ENCODE measurements at regions not wholly inside any gene's neighbourhood (a gene's known extent, or its start where the extent isn't known, plus 50 kb on each side); places are given as distances from the start of the nearest gene placed in this dataset.

- 81 to 90% (median 84%) methylated on average over 2 of the region's 2 CpGs for WGBS, 5 donors
Measured at GRCh38 chr14:71665781-71666180, 266.4 kb upstream of the RGS6 start.

GRCh38 chr14:71666571-71667145 lies 265.6 kb upstream of the RGS6 start:
- Histone ChIP-seq H3K27ac (no peak overlapping the region), H3K36me3 (peaks cover 2 to 35% (median 24%) of the 10 kb centered on the region in 4 donors), H3K4me3 (no peak overlapping the region), H3K9me3 (no peaks in the 10 kb centered on the region), H3K4me1 (no peaks in the 10 kb centered on the region), H3K27me3 (no peaks in the 10 kb centered on the region)
- no peak for TF ChIP-seq CTCF (IDR thresholded peaks at IDR 0.05)
- TF ChIP-seq EP300 (IDR thresholded peaks at IDR 0.05), result no peak
- no peak for TF ChIP-seq POLR2A (IDR thresholded peaks at IDR 0.05)
- TF ChIP-seq POLR2AphosphoS5 (IDR thresholded peaks at IDR 0.05), result no peak
- intact Hi-C loops (cut with DNase I; ENCODE audit: low total_unique reads), result no loop called here
- DNase-seq, result no peak
- 86 to 96% (median 88%) methylated on average over 2 of the region's 2 CpGs for WGBS, 5 donors

More at GRCh38 chr14:71665781-71666180, 266.4 kb upstream of the RGS6 start:
- TF ChIP-seq POLR2A (IDR thresholded peaks at IDR 0.05), result no peak
- TF ChIP-seq POLR2AphosphoS5 (IDR thresholded peaks at IDR 0.05), result no peak
- no peak for TF ChIP-seq EP300 (IDR thresholded peaks at IDR 0.05)
- TF ChIP-seq CTCF (IDR thresholded peaks at IDR 0.05), result no peak
- Histone ChIP-seq H3K27me3 (no peaks in the 10 kb centered on the region), H3K9me3 (no peaks in the 10 kb centered on the region), H3K4me3 (no peak overlapping the region), H3K4me1 (no peaks in the 10 kb centered on the region), H3K36me3 (peaks cover 8 to 36% (median 23%) of the 10 kb centered on the region in 4 donors), H3K27ac (no peak overlapping the region)
- DNase-seq, result no peak
- intact Hi-C loops (cut with DNase I; ENCODE audit: low total_unique reads), result no loop called here

- H3K27me3 ChIP-seq, result no peaks in the 10 kb centered on the region
- no peaks in the 10 kb centered on the region for H3K9me3 ChIP-seq
- no peaks in the 10 kb centered on the region for H3K4me1 ChIP-seq
- WGBS, 5 donors, result 70 to 80% (median 74%) methylated on average over 5 of the region's 5 CpGs
- no peak for DNase-seq
- no peak overlapping the region for H3K4me3 ChIP-seq
- intact Hi-C loops (cut with DNase I; ENCODE audit: low total_unique reads), result no loop called here
- TF ChIP-seq POLR2A (IDR thresholded peaks at IDR 0.05), result no peak
- TF ChIP-seq EP300 (IDR thresholded peaks at IDR 0.05), result no peak
- TF ChIP-seq POLR2AphosphoS5 (IDR thresholded peaks at IDR 0.05), result no peak
- H3K27ac ChIP-seq, result no peak overlapping the region
- H3K36me3 ChIP-seq, result peaks cover 0 to 38% (median 29%) of the 10 kb centered on the region in 4 donors
Measured at GRCh38 chr14:71668186-71668912, 263.9 kb upstream of the RGS6 start.

GRCh38 chr14:71672596-71672995 lies 259.6 kb upstream of the RGS6 start:
- no peaks in the 10 kb centered on the region for H3K4me1 ChIP-seq
- no peak for TF ChIP-seq POLR2AphosphoS5 (IDR thresholded peaks at IDR 0.05)
- no peak for TF ChIP-seq EP300 (IDR thresholded peaks at IDR 0.05)
- no peak for TF ChIP-seq CTCF (IDR thresholded peaks at IDR 0.05)
- TF ChIP-seq POLR2A (IDR thresholded peaks at IDR 0.05), result no peak
- H3K27ac ChIP-seq, result no peak overlapping the region
- no peaks in the 10 kb centered on the region for H3K9me3 ChIP-seq
- no peaks in the 10 kb centered on the region for H3K27me3 ChIP-seq
- DNase-seq, result no peak
- H3K36me3 ChIP-seq, result peaks cover 0 to 48% (median 41%) of the 10 kb centered on the region in 4 donors
- intact Hi-C loops (cut with DNase I; ENCODE audit: low total_unique reads), result no loop called here
- no peak overlapping the region for H3K4me3 ChIP-seq
- 94 to 100% (median 97%) methylated on average over 5 of the region's 5 CpGs for WGBS, 5 donors

All from stomach (tissue), 8 donors.